B cell (primary cell): ENCODE measurements at regions not wholly inside any gene's neighbourhood (a gene's known extent, or its start where the extent isn't known, plus 50 kb on each side); places are given as distances from the start of the nearest gene placed in this dataset.

ENCODE experiments used
- ATAC-seq: fragments of 200-7000 bp; cut with Tn5 transposase; one replicate; pipeline ENCODE4 v1.10.0; 2021; ENCODE audit warnings: low read depth, mild to moderate bottlenecking, moderate number of reproducible peaks, moderate library complexity
- CTCF ChIA-PET: fragments of 350-600 bp; sonication (Branson Sonifier 250); formaldehyde crosslinking; loops from one replicate; lab custom pipeline; 2021; ENCODE audit warnings: antibody characterized with exemption, inconsistent platforms; lab: Charles Lee
- POLR2A ChIA-PET: fragments of 350-600 bp; sonication (Branson Sonifier 250); formaldehyde crosslinking; loops from one replicate; lab custom pipeline; 2021; ENCODE audit warnings: antibody characterized with exemption; lab: Charles Lee
- DNase-seq: peaks from one replicate; pipeline ENCODE4 v3.0.0; 2013
- H2AFZ ChIP-seq: 2 replicates; pipeline ENCODE4 v1.6.1; 2012; ENCODE audit warnings: mild to moderate bottlenecking, low read depth, low read length; ENCODE audit not compliant: insufficient read depth, poor library complexity, severe bottlenecking
- H3K27ac ChIP-seq, 2 donors: 1 replicate in 1 of 2; 2 replicates in 1 of 2; pipeline ENCODE4 v1.5.1; 2012 to 2013; ENCODE audit warnings: low read length in 2 of 2, mild to moderate bottlenecking in 2 of 2, moderate library complexity in 1 of 2
- H3K27me3 ChIP-seq, 4 experiments: fragments of 200-600 bp in 1 of 4; sonication (generic) in 1 of 4; replicated peaks in 1 of 4; 1 replicate in 2 of 4; 2 replicates in 2 of 4; pipeline versions ENCODE4 v1.6.1 to v1.7.0; 2013 to 2016; ENCODE audit warnings: low read length in 3 of 4, mild to moderate bottlenecking in 2 of 4, mixed read lengths in 1 of 4, moderate library complexity in 1 of 4; ENCODE audit not compliant: insufficient read depth in 4 of 4, control insufficient read depth in 3 of 4; ENCODE audit errors: control extremely low read depth in 1 of 4
- H3K36me3 ChIP-seq, 2 experiments: replicated peaks in 1 of 2; 1 replicate in 1 of 2; 2 replicates in 1 of 2; pipeline versions ENCODE4 v1.6.1 to v1.7.1; 2013; ENCODE audit warnings: low read length in 1 of 2; ENCODE audit not compliant: insufficient read depth in 2 of 2, control insufficient read depth in 1 of 2; ENCODE audit errors: control extremely low read depth in 1 of 2, extremely low read depth in 1 of 2
- H3K4me1 ChIP-seq, 2 donors: fragments of 200-600 bp in 1 of 2; sonication (generic) in 1 of 2; 1 replicate in 1 of 2; 2 replicates in 1 of 2; pipeline versions ENCODE4 v1.5.1 to v1.6.1; 2013 to 2017; ENCODE audit warnings: low read length in 2 of 2; ENCODE audit not compliant: control insufficient read depth in 2 of 2, insufficient read depth in 2 of 2
- H3K4me2 ChIP-seq: replicated peaks from 2 replicates; pipeline ENCODE3; 2012; ENCODE audit warnings: mild to moderate bottlenecking, low read depth, low read length; ENCODE audit not compliant: poor library complexity, severe bottlenecking
- H3K4me3 ChIP-seq, 5 experiments: fragments of 200-600 bp in 1 of 5; sonication (generic) in 1 of 5; 1 replicate in 3 of 5; 2 replicates in 2 of 5; pipeline versions ENCODE4 v1.5.1 to v1.7.0; 2011 to 2016; ENCODE audit warnings: low read length in 4 of 5, mild to moderate bottlenecking in 4 of 5, low read depth in 2 of 5, control low read depth in 1 of 5, moderate library complexity in 1 of 5; ENCODE audit not compliant: insufficient read depth in 1 of 5; ENCODE audit errors: control extremely low read depth in 1 of 5, extremely low read depth in 1 of 5
- H3K79me2 ChIP-seq: fragments of 200-600 bp; sonication (generic); one replicate; pipeline ENCODE4 v1.6.0; 2016; ENCODE audit warnings: low read length; ENCODE audit not compliant: control insufficient read depth, insufficient read depth
- H3K9ac ChIP-seq: fragments of 200-600 bp; sonication (generic); 2 replicates; pipeline ENCODE4 v1.6.1; 2017; ENCODE audit warnings: mild to moderate bottlenecking, low read length, moderate library complexity
- H3K9me3 ChIP-seq, 3 donors: one replicate each; pipeline versions ENCODE4 v1.6.1 to v1.7.1; 2013; ENCODE audit warnings: low read length in 2 of 3; ENCODE audit not compliant: control insufficient read depth in 2 of 3, insufficient read depth in 1 of 3; ENCODE audit errors: control extremely low read depth in 1 of 3
- H4K20me1 ChIP-seq: 2 replicates; pipeline ENCODE4 v1.6.0; 2012; ENCODE audit warnings: mild to moderate bottlenecking, low read length; ENCODE audit not compliant: insufficient read depth, control insufficient read depth, poor library complexity, severe bottlenecking
- H3K27ac Mint-ChIP-seq: one replicate; pipeline ENCODE4 v1.8.0; 2021; ENCODE audit warnings: mixed read lengths
- H3K27me3 Mint-ChIP-seq: one replicate; pipeline ENCODE4 v1.8.0; 2021; ENCODE audit warnings: mixed read lengths
- H3K4me1 Mint-ChIP-seq: one replicate; pipeline ENCODE4 v1.8.0; 2021; ENCODE audit warnings: mixed read lengths
- H3K4me3 Mint-ChIP-seq: one replicate; pipeline ENCODE4 v1.8.0; 2021; ENCODE audit warnings: mixed read lengths
- H3K9me3 Mint-ChIP-seq: one replicate; pipeline ENCODE4 v1.8.0; 2022; ENCODE audit warnings: mixed read lengths; ENCODE audit not compliant: insufficient read depth
- CTCF ChIP-seq: fragments of 200-600 bp; IDR thresholded peaks from one replicate; pipeline ENCODE4 v1.8.0; 2022; ENCODE audit warnings: antibody characterized with exemption, mild to moderate bottlenecking
- EZH2 ChIP-seq: IDR thresholded peaks from 2 replicates; pipeline ENCODE4 v1.6.1; 2012; ENCODE audit warnings: borderline replicate concordance, low read depth, mild to moderate bottlenecking, moderate library complexity, low read length; ENCODE audit not compliant: insufficient read depth, poor library complexity, severe bottlenecking
- WGBS: methylation state at CpG from one replicate; pipeline ENCODE4 v1.1.5; 2013; ENCODE audit warnings: missing lambda C conversion rate; ENCODE audit not compliant: insufficient coverage; 5-methylcytosine and 5-hydroxymethylcytosine counted together
- intact Hi-C: fragments of 100-400 bp; cut with micrococcal nuclease; formaldehyde crosslinking; loops from one replicate; pipeline ENCODE4 v1.10.0; 2022

- no peak overlapping the region for H2AFZ ChIP-seq
- peaks cover 0 to 12% (median 0%) of the 10 kb centered on the region in 3 donors for H3K9me3 ChIP-seq
- peaks cover 0 to 13% (median 4%) of the 10 kb centered on the region in 4 experiments for H3K27me3 ChIP-seq
- ChIA-PET CTCF (no interaction called here), POLR2A (no interaction called here)
- H4K20me1 ChIP-seq = no peaks in the 10 kb centered on the region
- no peak overlapping the region for H3K27ac ChIP-seq
- H3K27me3 Mint-ChIP-seq = peaks cover 37% of the 10 kb centered on the region
- H3K27ac Mint-ChIP-seq = no peak overlapping the region
- H3K79me2 ChIP-seq = no peaks in the 10 kb centered on the region
- no peaks in the 10 kb centered on the region for H3K4me1 Mint-ChIP-seq
- no peaks in the 10 kb centered on the region for H3K36me3 ChIP-seq
- no peak overlapping the region for H3K4me3 Mint-ChIP-seq
- intact Hi-C loops = no loop called here
- DNase-seq (no peak), ATAC-seq (no peak)
- no peaks in the 10 kb centered on the region for H3K4me1 ChIP-seq
- WGBS = 88% methylated on average over 10 of the region's 12 CpGs
- H3K9me3 Mint-ChIP-seq = no peaks in the 10 kb centered on the region
- H3K4me3 ChIP-seq = no peak overlapping the region
- no peak overlapping the region for H3K9ac ChIP-seq
- no peak for TF ChIP-seq EZH2
- no peak overlapping the region for H3K4me2 ChIP-seq
Measured at GRCh38 chr20:48092596-48093280, 307.5 kb upstream of the SULF2 start.

GRCh38 chr20:48090784-48091183 lies 305.5 kb upstream of the SULF2 start:
- peaks cover 0 to 5% (median 0%) of the 10 kb centered on the region in 3 donors for H3K9me3 ChIP-seq
- no peaks in the 10 kb centered on the region for H4K20me1 ChIP-seq
- POLR2A ChIA-PET = no interaction called here
- TF ChIP-seq CTCF = no peak
- no peak for TF ChIP-seq EZH2
- no peaks in the 10 kb centered on the region for H3K4me1 ChIP-seq
- DNase-seq (no peak), ATAC-seq (no peak)
- no peak overlapping the region for H3K4me2 ChIP-seq
- intact Hi-C loops = no loop called here
- no peak overlapping the region for H3K4me3 Mint-ChIP-seq
- H3K27ac Mint-ChIP-seq = no peak overlapping the region
- H3K9ac ChIP-seq = no peak overlapping the region
- H3K27ac ChIP-seq = no peak overlapping the region
- H3K36me3 ChIP-seq = no peaks in the 10 kb centered on the region
- 85% methylated on average over 7 of the region's 7 CpGs for WGBS
- peaks cover 41% of the 10 kb centered on the region for H3K27me3 Mint-ChIP-seq
- no peak overlapping the region for H2AFZ ChIP-seq
- CTCF ChIA-PET = no interaction called here
- no peak overlapping the region for H3K4me3 ChIP-seq
- peaks cover 0 to 13% (median 4%) of the 10 kb centered on the region in 4 experiments for H3K27me3 ChIP-seq
- H3K9me3 Mint-ChIP-seq = no peaks in the 10 kb centered on the region
- H3K79me2 ChIP-seq = no peaks in the 10 kb centered on the region
- no peaks in the 10 kb centered on the region for H3K4me1 Mint-ChIP-seq
